ENCODE measurements at regions not wholly inside any gene's neighbourhood (a gene's known extent, or its start where the extent isn't known, plus 50 kb on each side); places are given as distances from the start of the nearest gene placed in this dataset.
"Not testable (repeated sequence)": the region's sequence is repeated elsewhere in the genome, so short reads cannot be mapped to it uniquely, and the experiment has no call there.

DNA sequence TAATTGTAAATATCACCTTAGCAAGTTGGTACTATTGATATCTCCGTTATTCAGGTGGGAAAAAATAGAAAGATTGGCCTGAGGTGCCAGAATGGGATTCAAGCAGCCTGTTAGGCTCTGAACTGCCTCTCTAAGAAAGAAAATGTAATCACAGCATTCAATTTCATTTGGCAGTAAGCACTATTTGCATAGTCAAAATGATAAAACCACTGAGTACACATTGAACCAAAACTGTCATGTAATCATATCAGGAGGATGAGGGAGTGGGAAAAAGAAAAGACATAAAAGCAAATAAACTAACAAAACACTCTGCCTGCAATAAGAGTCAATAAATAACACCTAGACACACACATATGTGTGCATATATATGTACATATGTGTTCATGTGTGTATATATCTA, 103.9 kb upstream of the TACR1 start:
- no peak overlapping the region for H2BK15ac ChIP-seq (replicated peaks; ENCODE audit: low read depth)
- no CpG with 5 or more reads among the region's 1 CpG for WGBS (ENCODE audit: extremely low coverage, insufficient coverage, low lambda C conversion rate)
- no peak overlapping the region for H2BK5ac ChIP-seq (ENCODE audit: low read length)
- no peak overlapping the region for H2AK5ac ChIP-seq (ENCODE audit: low read length)
- no peak overlapping the region for H3K4me3 ChIP-seq (ENCODE audit: low read length)
- no peak overlapping the region for H3K4me2 ChIP-seq (ENCODE audit: low read length)
- no peaks in the 10 kb centered on the region for H3K79me2 ChIP-seq (ENCODE audit: control insufficient read depth, insufficient read depth, low read length)
- H3K56ac ChIP-seq (ENCODE audit: low read length), result no peak overlapping the region
- H3K9ac ChIP-seq (ENCODE audit: low read length), result no peak overlapping the region
- H4K8ac ChIP-seq (ENCODE audit: low read depth, low read length), result no peak overlapping the region
- no peak overlapping the region for H3K18ac ChIP-seq (ENCODE audit: low read length)
- H3K79me1 ChIP-seq (ENCODE audit: low read length), result no peaks in the 10 kb centered on the region
- no peak overlapping the region for H3K27ac ChIP-seq (ENCODE audit: low read depth, low read length)
- H4K5ac ChIP-seq (ENCODE audit: low read length), result no peak overlapping the region
- H3K4me1 ChIP-seq (ENCODE audit: control insufficient read depth, low read depth, low read length), result no peaks in the 10 kb centered on the region
- H3K23ac ChIP-seq (ENCODE audit: low read length), result no peak overlapping the region
- no peak overlapping the region for H3K4ac ChIP-seq (ENCODE audit: low read depth, low read length)
- no peak for DNase-seq
- no peak overlapping the region for H2BK120ac ChIP-seq (ENCODE audit: low read depth, low read length)
- no peaks in the 10 kb centered on the region for H3K27me3 ChIP-seq (ENCODE audit: insufficient read depth, low read length, poor library complexity)
- no peaks in the 10 kb centered on the region for H3K36me3 ChIP-seq (ENCODE audit: control insufficient read depth, insufficient read depth, low read length)

DNA sequence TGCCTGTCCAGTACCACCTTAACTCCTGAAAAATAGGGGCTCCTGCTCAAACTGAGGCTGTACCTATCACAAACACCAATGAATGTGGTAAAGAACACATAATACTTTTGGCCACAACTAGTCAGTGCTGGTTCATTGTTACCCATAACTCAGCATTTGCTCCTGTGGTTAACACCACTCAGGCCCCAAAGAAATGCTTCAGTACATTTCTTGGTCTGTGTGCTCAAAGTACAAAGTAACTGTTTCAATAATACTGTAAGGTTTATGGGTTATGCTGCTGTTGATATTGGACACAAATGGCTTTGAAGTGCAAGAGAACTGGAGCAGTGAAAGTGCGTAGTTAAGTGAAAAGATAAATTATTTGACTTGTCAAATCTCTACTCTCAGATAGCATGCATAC, 95.0 kb upstream of the TACR1 start:
- Histone ChIP-seq H3K9ac (ENCODE audit: low read length) (no peak overlapping the region), H3K79me1 (ENCODE audit: low read length) (no peaks in the 10 kb centered on the region), H2AK5ac (ENCODE audit: low read length) (no peak overlapping the region), H3K23ac (ENCODE audit: low read length) (no peak overlapping the region), H3K79me2 (ENCODE audit: control insufficient read depth, insufficient read depth, low read length) (no peaks in the 10 kb centered on the region), H3K4ac (ENCODE audit: low read depth, low read length) (no peak overlapping the region), H2BK5ac (ENCODE audit: low read length) (no peak overlapping the region), H3K27ac (ENCODE audit: low read depth, low read length) (no peak overlapping the region), H3K56ac (ENCODE audit: low read length) (no peak overlapping the region), H3K36me3 (ENCODE audit: control insufficient read depth, insufficient read depth, low read length) (no peaks in the 10 kb centered on the region), H3K4me2 (ENCODE audit: low read length) (no peak overlapping the region), H4K5ac (ENCODE audit: low read length) (no peak overlapping the region), H3K4me3 (ENCODE audit: low read length) (no peak overlapping the region), H4K8ac (ENCODE audit: low read depth, low read length) (no peak overlapping the region), H2BK120ac (ENCODE audit: low read depth, low read length) (no peak overlapping the region), H3K27me3 (ENCODE audit: insufficient read depth, low read length, poor library complexity) (no peaks in the 10 kb centered on the region), H3K18ac (ENCODE audit: low read length) (no peak overlapping the region), H3K4me1 (ENCODE audit: control insufficient read depth, low read depth, low read length) (no peaks in the 10 kb centered on the region), H2BK15ac (replicated peaks; ENCODE audit: low read depth) (no peak overlapping the region)
- no peak for DNase-seq
- no CpG with 5 or more reads among the region's 1 CpG for WGBS (ENCODE audit: extremely low coverage, insufficient coverage, low lambda C conversion rate)

DNA sequence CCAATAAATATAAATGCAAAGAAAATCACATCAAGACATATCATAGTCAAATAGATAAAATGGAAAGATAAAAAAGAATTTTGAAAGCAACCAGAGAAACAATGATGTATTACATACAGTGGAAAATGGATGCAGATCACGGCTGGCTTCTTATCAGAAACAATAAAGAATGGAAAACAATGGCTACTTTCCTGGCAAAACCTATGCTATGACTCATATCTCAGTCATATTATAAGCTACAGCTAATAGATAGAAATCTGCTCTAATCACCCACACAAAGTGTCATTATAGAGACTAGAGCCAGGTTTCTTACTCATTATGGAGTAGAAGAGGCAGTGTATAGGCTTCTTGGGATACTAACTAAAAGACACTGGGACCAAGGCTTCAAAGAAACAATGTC, 93.5 kb upstream of the TACR1 start:
- Histone ChIP-seq H3K27me3 (ENCODE audit: insufficient read depth, low read length, poor library complexity) (no peaks in the 10 kb centered on the region), H3K4ac (ENCODE audit: low read depth, low read length) (no peak overlapping the region), H3K36me3 (ENCODE audit: control insufficient read depth, insufficient read depth, low read length) (no peaks in the 10 kb centered on the region), H3K4me3 (ENCODE audit: low read length) (no peak overlapping the region), H3K9ac (ENCODE audit: low read length) (no peak overlapping the region), H2BK15ac (replicated peaks; ENCODE audit: low read depth) (no peak overlapping the region), H3K4me2 (ENCODE audit: low read length) (no peak overlapping the region), H3K4me1 (ENCODE audit: control insufficient read depth, low read depth, low read length) (no peaks in the 10 kb centered on the region), H2BK5ac (ENCODE audit: low read length) (no peak overlapping the region), H3K27ac (ENCODE audit: low read depth, low read length) (no peak overlapping the region), H4K5ac (ENCODE audit: low read length) (no peak overlapping the region), H3K18ac (ENCODE audit: low read length) (no peak overlapping the region), H3K56ac (ENCODE audit: low read length) (no peak overlapping the region), H3K79me2 (ENCODE audit: control insufficient read depth, insufficient read depth, low read length) (no peaks in the 10 kb centered on the region), H4K8ac (ENCODE audit: low read depth, low read length) (no peak overlapping the region), H3K23ac (ENCODE audit: low read length) (no peak overlapping the region), H2AK5ac (ENCODE audit: low read length) (no peak overlapping the region), H3K79me1 (ENCODE audit: low read length) (no peaks in the 10 kb centered on the region), H2BK120ac (ENCODE audit: low read depth, low read length) (no peak overlapping the region)
- WGBS (ENCODE audit: extremely low coverage, insufficient coverage, low lambda C conversion rate), result no CpG with 5 or more reads among the region's 1 CpG
- no peak for DNase-seq

DNA sequence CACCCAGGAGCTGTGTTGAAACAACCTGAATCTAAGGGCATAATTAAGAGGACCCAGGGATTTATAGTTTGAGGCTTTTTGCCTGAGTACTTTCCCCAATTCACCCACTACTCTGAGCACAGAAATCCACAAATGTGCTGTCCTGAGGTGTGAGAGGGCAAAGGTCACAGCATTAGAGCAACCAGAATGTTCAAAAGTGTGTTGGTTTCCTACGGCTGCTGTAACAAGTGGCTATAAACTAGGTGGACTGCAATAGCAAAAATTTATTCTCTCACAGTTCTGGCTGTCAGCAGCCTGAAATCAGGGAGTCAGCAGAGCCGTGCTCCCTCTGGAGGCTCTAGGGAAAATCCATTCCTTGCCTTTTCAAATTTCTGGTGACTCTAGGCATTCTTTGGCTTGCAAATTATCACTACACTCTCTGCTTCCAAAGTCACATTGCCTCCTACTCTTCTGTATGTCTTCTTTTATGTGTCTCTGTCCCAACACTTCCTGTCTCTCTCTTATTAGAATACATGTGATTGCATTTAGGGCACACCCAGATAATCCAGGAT, 91.4 kb upstream of the TACR1 start:
- Histone ChIP-seq H3K4me2 (ENCODE audit: low read length) (no peak overlapping the region), H3K27ac (ENCODE audit: low read depth, low read length) (no peak overlapping the region), H2BK120ac (ENCODE audit: low read depth, low read length) (no peak overlapping the region), H3K56ac (ENCODE audit: low read length) (peak overlapping the region; percentile 17), H3K9ac (ENCODE audit: low read length) (no peak overlapping the region), H2BK15ac (replicated peaks; ENCODE audit: low read depth) (no peak overlapping the region), H3K18ac (ENCODE audit: low read length) (no peak overlapping the region), H3K36me3 (ENCODE audit: control insufficient read depth, insufficient read depth, low read length) (no peaks in the 10 kb centered on the region), H3K27me3 (ENCODE audit: insufficient read depth, low read length, poor library complexity) (no peaks in the 10 kb centered on the region), H3K79me2 (ENCODE audit: control insufficient read depth, insufficient read depth, low read length) (no peaks in the 10 kb centered on the region), H2BK5ac (ENCODE audit: low read length) (no peak overlapping the region), H4K5ac (ENCODE audit: low read length) (no peak overlapping the region), H3K4me3 (ENCODE audit: low read length) (no peak overlapping the region), H3K4me1 (ENCODE audit: control insufficient read depth, low read depth, low read length) (no peaks in the 10 kb centered on the region), H4K8ac (ENCODE audit: low read depth, low read length) (no peak overlapping the region), H2AK5ac (ENCODE audit: low read length) (no peak overlapping the region), H3K79me1 (ENCODE audit: low read length) (no peaks in the 10 kb centered on the region), H3K4ac (ENCODE audit: low read depth, low read length) (no peak overlapping the region), H3K23ac (ENCODE audit: low read length) (no peak overlapping the region)
- peak; percentile 44 for DNase-seq
- no CpG with 5 or more reads among the region's 2 CpGs for WGBS (ENCODE audit: extremely low coverage, insufficient coverage, low lambda C conversion rate)

DNA sequence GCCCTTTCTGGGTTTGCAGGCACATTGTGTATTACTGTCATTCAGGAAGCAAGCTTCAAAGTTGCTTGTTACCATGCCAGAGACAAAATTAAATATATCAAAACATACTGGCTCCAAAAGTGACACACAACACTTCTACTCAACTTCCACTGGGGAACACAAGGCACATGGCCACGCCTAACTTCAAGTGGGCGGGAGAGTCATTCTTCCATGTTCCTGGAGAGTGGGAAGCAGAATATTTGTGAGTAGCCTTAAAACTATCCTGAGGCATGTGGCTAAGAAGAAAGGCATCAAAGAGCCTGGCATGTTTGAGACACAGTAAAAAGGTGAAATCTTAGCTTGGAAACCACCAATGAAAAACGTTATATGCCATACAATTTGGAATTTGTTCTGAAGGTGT, 90.5 kb upstream of the TACR1 start:
- H3K27me3 ChIP-seq (ENCODE audit: insufficient read depth, low read length, poor library complexity), result no peaks in the 10 kb centered on the region
- no peak overlapping the region for H2AK5ac ChIP-seq (ENCODE audit: low read length)
- H4K5ac ChIP-seq (ENCODE audit: low read length), result no peak overlapping the region
- H3K79me1 ChIP-seq (ENCODE audit: low read length), result no peaks in the 10 kb centered on the region
- no peak overlapping the region for H3K27ac ChIP-seq (ENCODE audit: low read depth, low read length)
- no peak for DNase-seq
- no peak overlapping the region for H3K4me3 ChIP-seq (ENCODE audit: low read length)
- no CpG with 5 or more reads among the region's 3 CpGs for WGBS (ENCODE audit: extremely low coverage, insufficient coverage, low lambda C conversion rate)
- H2BK15ac ChIP-seq (replicated peaks; ENCODE audit: low read depth), result no peak overlapping the region
- no peaks in the 10 kb centered on the region for H3K79me2 ChIP-seq (ENCODE audit: control insufficient read depth, insufficient read depth, low read length)
- no peak overlapping the region for H2BK5ac ChIP-seq (ENCODE audit: low read length)
- H3K9ac ChIP-seq (ENCODE audit: low read length), result no peak overlapping the region
- no peak overlapping the region for H4K8ac ChIP-seq (ENCODE audit: low read depth, low read length)
- no peak overlapping the region for H3K18ac ChIP-seq (ENCODE audit: low read length)
- no peak overlapping the region for H2BK120ac ChIP-seq (ENCODE audit: low read depth, low read length)
- no peak overlapping the region for H3K4me2 ChIP-seq (ENCODE audit: low read length)
- H3K23ac ChIP-seq (ENCODE audit: low read length), result no peak overlapping the region
- no peaks in the 10 kb centered on the region for H3K4me1 ChIP-seq (ENCODE audit: control insufficient read depth, low read depth, low read length)
- H3K36me3 ChIP-seq (ENCODE audit: control insufficient read depth, insufficient read depth, low read length), result no peaks in the 10 kb centered on the region
- no peak overlapping the region for H3K4ac ChIP-seq (ENCODE audit: low read depth, low read length)
- no peak overlapping the region for H3K56ac ChIP-seq (ENCODE audit: low read length)

DNA sequence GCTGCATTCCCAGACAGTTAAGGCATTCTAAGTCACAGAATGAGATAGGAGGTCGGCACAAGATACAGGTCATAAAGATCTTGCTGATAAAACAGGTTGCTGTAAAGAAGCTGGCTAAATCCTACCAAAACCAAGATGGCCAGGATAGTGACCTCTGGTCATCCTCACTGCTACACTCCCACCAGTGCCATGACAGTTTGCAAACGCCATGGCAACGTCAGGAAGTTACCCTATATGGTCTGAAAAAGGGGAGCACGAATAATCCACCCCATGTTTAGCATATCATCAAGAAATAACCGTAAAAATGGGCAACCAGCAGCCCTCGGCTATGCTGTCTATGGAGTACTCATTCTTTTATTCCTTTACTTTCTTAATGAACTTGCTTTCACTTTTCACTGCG, 89.9 kb upstream of the TACR1 start:
- no CpG with 5 or more reads among the region's 7 CpGs for WGBS (ENCODE audit: extremely low coverage, insufficient coverage, low lambda C conversion rate)
- H3K4me1 ChIP-seq (ENCODE audit: control insufficient read depth, low read depth, low read length), result not testable (repeated sequence)

More for the DNA sequence above, 89.9 kb upstream of the TACR1 start:
- not testable (repeated sequence) for H2BK5ac ChIP-seq (ENCODE audit: low read length); H3K27me3 ChIP-seq (ENCODE audit: insufficient read depth, low read length, poor library complexity); H3K56ac ChIP-seq (ENCODE audit: low read length); H3K27ac ChIP-seq (ENCODE audit: low read depth, low read length); H2AK5ac ChIP-seq (ENCODE audit: low read length); H2BK15ac ChIP-seq (replicated peaks; ENCODE audit: low read depth); H3K79me1 ChIP-seq (ENCODE audit: low read length); H3K18ac ChIP-seq (ENCODE audit: low read length); H3K9ac ChIP-seq (ENCODE audit: low read length); H4K8ac ChIP-seq (ENCODE audit: low read depth, low read length); DNase-seq; H4K5ac ChIP-seq (ENCODE audit: low read length); H3K4me3 ChIP-seq (ENCODE audit: low read length); H3K36me3 ChIP-seq (ENCODE audit: control insufficient read depth, insufficient read depth, low read length); H3K79me2 ChIP-seq (ENCODE audit: control insufficient read depth, insufficient read depth, low read length); H3K4ac ChIP-seq (ENCODE audit: low read depth, low read length); H2BK120ac ChIP-seq (ENCODE audit: low read depth, low read length); H3K23ac ChIP-seq (ENCODE audit: low read length); H3K4me2 ChIP-seq (ENCODE audit: low read length)

Measured in mesendoderm (in vitro differentiated cells).